RWPE2 (cell line): ENCODE measurements at regions not wholly inside any gene's neighbourhood (a gene's known extent, or its start where the extent isn't known, plus 50 kb on each side); places are given as distances from the start of the nearest gene placed in this dataset.

ENCODE experiments used
- ATAC-seq: fragments of 200-7000 bp; cut with Tn5 transposase; 3 replicates; pipeline ENCODE4 v1.9.1; 2021; ENCODE audit warnings: low read depth
- DNase-seq: peaks from one replicate; pipeline ENCODE4 v3.0.0-alpha.2; 2020; ENCODE audit warnings: low spot score
- H3K27ac ChIP-seq: fragments of 450-650 bp; 2 replicates; pipeline ENCODE4 v1.5.1; 2017; ENCODE audit warnings: mild to moderate bottlenecking; ENCODE audit not compliant: poor library complexity, severe bottlenecking
- H3K27me3 ChIP-seq: fragments of 250-450 bp; sonication (Bioruptor Pico); 2 replicates; pipeline ENCODE4 v1.5.1; 2021; ENCODE audit warnings: mild to moderate bottlenecking, moderate library complexity; ENCODE audit not compliant: insufficient read depth, poor library complexity, severe bottlenecking
- H3K36me3 ChIP-seq: fragments of 250-450 bp; sonication (Bioruptor Pico); 2 replicates; pipeline ENCODE4 v1.5.1; 2020; ENCODE audit warnings: low read depth, mild to moderate bottlenecking, moderate library complexity
- H3K4me1 ChIP-seq: fragments of 250-450 bp; sonication (Bioruptor Pico); 2 replicates; pipeline ENCODE4 v1.5.1; 2021; ENCODE audit warnings: mild to moderate bottlenecking, moderate library complexity; ENCODE audit not compliant: insufficient read depth, poor library complexity, severe bottlenecking
- H3K4me3 ChIP-seq: fragments of 250-450 bp; sonication (Bioruptor Pico); 2 replicates; pipeline ENCODE4 v1.5.1; 2021; ENCODE audit warnings: mild to moderate bottlenecking, moderate library complexity; ENCODE audit not compliant: severe bottlenecking
- H3K9me3 ChIP-seq: fragments of 250-450 bp; sonication (Bioruptor Pico); 2 replicates; pipeline ENCODE4 v1.5.1; 2021; ENCODE audit warnings: mild to moderate bottlenecking, moderate library complexity; ENCODE audit not compliant: severe bottlenecking
- TF ChIP-seq, protein P1 (sequence below): fragments of 450-650 bp; IDR thresholded peaks from one replicate; pipeline ENCODE4 v1.5.1; 2017; ENCODE audit warnings: mild to moderate bottlenecking, moderate library complexity; ENCODE audit not compliant: poor library complexity, severe bottlenecking

- no peaks in the 10 kb centered on the region for H3K36me3 ChIP-seq
- no peaks in the 10 kb centered on the region for H3K9me3 ChIP-seq
- DNase-seq: no peak
- H3K27me3 ChIP-seq: no peaks in the 10 kb centered on the region
- peaks cover 6% of the 10 kb centered on the region for H3K4me1 ChIP-seq
- H3K27ac ChIP-seq: no peak overlapping the region
- TF ChIP-seq, protein P1, sequence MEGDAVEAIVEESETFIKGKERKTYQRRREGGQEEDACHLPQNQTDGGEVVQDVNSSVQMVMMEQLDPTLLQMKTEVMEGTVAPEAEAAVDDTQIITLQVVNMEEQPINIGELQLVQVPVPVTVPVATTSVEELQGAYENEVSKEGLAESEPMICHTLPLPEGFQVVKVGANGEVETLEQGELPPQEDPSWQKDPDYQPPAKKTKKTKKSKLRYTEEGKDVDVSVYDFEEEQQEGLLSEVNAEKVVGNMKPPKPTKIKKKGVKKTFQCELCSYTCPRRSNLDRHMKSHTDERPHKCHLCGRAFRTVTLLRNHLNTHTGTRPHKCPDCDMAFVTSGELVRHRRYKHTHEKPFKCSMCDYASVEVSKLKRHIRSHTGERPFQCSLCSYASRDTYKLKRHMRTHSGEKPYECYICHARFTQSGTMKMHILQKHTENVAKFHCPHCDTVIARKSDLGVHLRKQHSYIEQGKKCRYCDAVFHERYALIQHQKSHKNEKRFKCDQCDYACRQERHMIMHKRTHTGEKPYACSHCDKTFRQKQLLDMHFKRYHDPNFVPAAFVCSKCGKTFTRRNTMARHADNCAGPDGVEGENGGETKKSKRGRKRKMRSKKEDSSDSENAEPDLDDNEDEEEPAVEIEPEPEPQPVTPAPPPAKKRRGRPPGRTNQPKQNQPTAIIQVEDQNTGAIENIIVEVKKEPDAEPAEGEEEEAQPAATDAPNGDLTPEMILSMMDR: no peak
- no peak overlapping the region for H3K4me3 ChIP-seq
- ATAC-seq: no peak
Observed at GRCh38 chr12:90067791-90068190, 359.2 kb upstream of the ATP2B1 start.

DNA sequence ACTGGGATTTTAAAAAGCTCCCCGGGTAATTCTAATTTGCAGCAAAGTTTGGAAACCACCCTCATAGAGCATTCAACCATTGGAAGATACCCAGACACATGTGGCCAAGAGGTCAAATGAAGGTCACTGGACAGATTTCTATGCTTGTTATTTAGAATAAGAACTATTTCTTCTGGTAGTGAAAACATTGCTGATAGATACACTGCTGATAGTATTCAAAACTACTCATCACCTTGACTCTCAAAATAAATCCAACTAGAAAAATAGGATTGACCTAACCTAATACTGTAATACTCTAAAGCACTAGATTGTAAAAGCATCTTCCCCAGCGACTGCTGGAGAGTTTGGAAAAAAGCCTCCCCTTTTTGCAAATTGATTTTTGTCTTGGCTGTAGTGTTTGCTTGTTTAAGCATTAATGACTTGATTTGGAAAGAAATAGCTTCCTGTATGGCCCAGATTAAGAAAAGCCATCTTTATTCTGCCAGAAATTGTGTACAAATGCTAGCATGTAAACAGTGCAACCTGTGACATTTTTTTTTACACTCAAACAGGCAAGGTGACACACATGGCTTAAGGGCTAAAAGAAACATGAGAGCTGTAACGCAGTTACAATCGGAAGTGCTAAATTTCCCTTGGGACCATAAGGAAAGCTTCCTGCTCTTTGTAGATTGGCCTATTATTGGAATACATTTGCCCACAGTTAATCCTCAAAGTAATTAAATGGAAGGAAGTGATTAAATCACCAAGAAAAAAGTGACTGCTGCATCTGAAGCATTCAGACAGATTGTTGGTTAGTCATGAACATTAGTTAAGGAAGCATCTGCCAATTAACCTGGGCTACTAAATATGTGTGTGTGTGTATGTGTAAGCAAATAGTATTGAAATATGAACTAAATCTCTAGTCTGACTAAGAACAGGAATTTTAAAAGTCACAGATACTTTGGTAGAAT lies 356.5 kb upstream of the ATP2B1 start:
- TF ChIP-seq, protein P1: no peak
- no peak for ATAC-seq
- H3K4me1 ChIP-seq: peaks cover 6% of the 10 kb centered on the region
- no peaks in the 10 kb centered on the region for H3K9me3 ChIP-seq
- H3K27ac ChIP-seq: no peak overlapping the region
- no peak for DNase-seq
- no peaks in the 10 kb centered on the region for H3K36me3 ChIP-seq
- H3K4me3 ChIP-seq: no peak overlapping the region
- H3K27me3 ChIP-seq: no peaks in the 10 kb centered on the region

- no peaks in the 10 kb centered on the region for H3K9me3 ChIP-seq
- no peaks in the 10 kb centered on the region for H3K27me3 ChIP-seq
- H3K36me3 ChIP-seq: no peaks in the 10 kb centered on the region
- H3K27ac ChIP-seq: no peak overlapping the region
- no peak overlapping the region for H3K4me3 ChIP-seq
- DNase-seq (no peak), ATAC-seq (peak; percentile 66; the same call in 2 of the 3 replicates)
- peaks cover 15% of the 10 kb centered on the region for H3K4me1 ChIP-seq
- TF ChIP-seq, protein P1: peak; percentile 27
Observed at GRCh38 chr12:90062799-90063198, 354.2 kb upstream of the ATP2B1 start.

DNA sequence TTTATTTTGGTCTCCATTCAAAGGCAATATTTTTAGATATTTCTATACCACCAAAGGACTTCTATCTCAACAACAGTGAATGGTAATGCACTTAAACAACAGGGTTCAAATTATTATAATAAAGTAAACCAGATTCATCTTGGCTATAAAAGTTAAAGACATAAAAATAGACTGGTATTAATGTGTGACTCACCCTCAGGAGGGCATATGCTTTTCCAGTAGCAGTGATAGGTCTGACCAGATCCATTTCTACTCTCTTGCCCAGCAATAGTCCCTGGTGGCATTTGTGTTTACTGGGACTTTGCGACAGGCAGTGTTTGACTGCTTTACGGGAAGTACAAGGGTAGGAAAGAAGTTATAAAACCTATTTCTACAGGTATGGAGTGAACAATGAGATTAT lies 353.2 kb upstream of the ATP2B1 start:
- Histone ChIP-seq H3K9me3 (no peaks in the 10 kb centered on the region), H3K36me3 (no peaks in the 10 kb centered on the region), H3K4me3 (no peak overlapping the region), H3K4me1 (peaks cover 15% of the 10 kb centered on the region), H3K27ac (no peak overlapping the region), H3K27me3 (no peaks in the 10 kb centered on the region)
- TF ChIP-seq, protein P1: no peak
- no peak for ATAC-seq
- DNase-seq: no peak

DNA sequence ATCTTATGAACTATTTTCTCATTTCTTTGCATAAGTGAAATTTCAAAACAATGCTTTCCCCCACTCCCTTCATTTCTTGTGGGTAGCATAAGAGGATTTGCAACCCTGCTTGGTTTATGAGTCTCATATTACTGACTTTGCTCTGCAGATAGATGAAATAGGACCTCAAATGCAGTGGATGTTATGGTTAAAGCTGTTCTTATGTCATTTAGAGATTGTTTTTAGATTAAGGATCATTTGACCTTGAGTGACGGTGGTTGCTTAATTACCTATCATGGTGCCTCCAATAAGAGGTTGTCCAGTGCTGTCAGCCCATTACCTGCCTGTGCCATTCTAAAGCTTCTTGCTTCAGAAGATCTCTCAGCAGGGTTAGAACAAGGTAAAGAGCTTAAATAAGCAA lies 351.4 kb upstream of the ATP2B1 start:
- H3K36me3 ChIP-seq: no peaks in the 10 kb centered on the region
- no peak overlapping the region for H3K4me3 ChIP-seq
- TF ChIP-seq, protein P1: no peak
- ATAC-seq: no peak
- H3K9me3 ChIP-seq: no peaks in the 10 kb centered on the region
- no peak overlapping the region for H3K27ac ChIP-seq
- H3K27me3 ChIP-seq: no peaks in the 10 kb centered on the region
- DNase-seq: no peak
- H3K4me1 ChIP-seq: peaks cover 9% of the 10 kb centered on the region
